Mammary epithelial cell (primary cell): ENCODE measurements at regions not wholly inside any gene's neighbourhood (a gene's known extent, or its start where the extent isn't known, plus 50 kb on each side); places are given as distances from the start of the nearest gene placed in this dataset.

ENCODE experiments used
- CTCF ChIP-seq, 2 donors: IDR thresholded peaks in 1 of 2; conservative IDR thresholded peaks in 1 of 2; 2 replicates each; pipeline ENCODE4 v1.5.1; 2011 to 2012; ENCODE audit warnings: inconsistent platforms in 2 of 2, low read length in 2 of 2, mild to moderate bottlenecking in 2 of 2, control low read depth in 1 of 2, low read depth in 1 of 2; ENCODE audit not compliant: insufficient read depth in 1 of 2; ENCODE audit errors: extremely low read depth in 1 of 2
- EZH2 ChIP-seq: IDR thresholded peaks from 2 replicates; pipeline ENCODE4 v1.6.1; 2012; ENCODE audit warnings: low read length, inconsistent platforms, borderline replicate concordance

GRCh38 chr11:130778705-130779104 is 137.6 kb downstream of the SNX19 start:
- TF ChIP-seq EZH2 = no peak
- TF ChIP-seq CTCF (conservative IDR thresholded peaks at IDR 0.05 in 1 of 2, IDR thresholded peaks at IDR 0.05 in 1 of 2; ENCODE audit: extremely low read depth in 1 of 2, insufficient read depth in 1 of 2, low read depth in 1 of 2, low read length in 2 of 2) = no peak
